SW480 (cell line): ENCODE measurements at regions not wholly inside any gene's neighbourhood (a gene's known extent, or its start where the extent isn't known, plus 50 kb on each side); places are given as distances from the start of the nearest gene placed in this dataset.
"Not testable (repeated sequence)": the region's sequence is repeated elsewhere in the genome, so short reads cannot be mapped to it uniquely, and the experiment has no call there.

Experiments
- DNase-seq: peaks from one replicate; pipeline ENCODE4 v3.0.0-alpha.2; 2016; ENCODE audit warnings: low spot score

DNA sequence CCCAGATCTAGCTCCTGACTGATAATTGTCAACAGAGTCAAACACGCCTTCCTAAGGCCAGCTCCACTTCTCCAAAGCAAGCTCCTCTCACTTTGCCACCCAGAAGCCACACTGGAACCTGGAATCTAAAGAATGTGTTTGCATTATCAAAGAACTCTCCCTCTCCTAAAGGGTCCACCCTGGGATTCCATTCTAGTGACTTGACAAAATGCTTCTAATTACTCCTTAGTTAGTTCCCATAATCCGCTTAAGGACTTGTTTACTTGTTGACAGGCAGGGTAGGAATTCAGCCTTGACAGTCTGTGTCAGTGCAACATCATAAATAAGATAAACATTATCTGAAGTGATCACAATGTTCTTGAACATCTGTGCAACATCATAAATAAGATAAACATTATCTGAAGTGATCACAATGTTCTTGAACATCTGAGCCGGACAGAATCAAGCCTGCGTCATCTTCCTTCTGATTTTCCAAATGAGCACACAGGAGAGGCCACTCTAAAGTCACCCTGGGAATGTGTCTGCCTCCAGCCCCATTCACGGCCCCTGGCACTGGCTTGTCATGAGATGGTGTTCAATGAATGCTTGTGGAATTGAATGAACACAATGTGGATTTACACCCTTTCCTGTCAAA lies 512.1 kb downstream of the IRS2 start:
- peak; percentile 75 for DNase-seq

DNA sequence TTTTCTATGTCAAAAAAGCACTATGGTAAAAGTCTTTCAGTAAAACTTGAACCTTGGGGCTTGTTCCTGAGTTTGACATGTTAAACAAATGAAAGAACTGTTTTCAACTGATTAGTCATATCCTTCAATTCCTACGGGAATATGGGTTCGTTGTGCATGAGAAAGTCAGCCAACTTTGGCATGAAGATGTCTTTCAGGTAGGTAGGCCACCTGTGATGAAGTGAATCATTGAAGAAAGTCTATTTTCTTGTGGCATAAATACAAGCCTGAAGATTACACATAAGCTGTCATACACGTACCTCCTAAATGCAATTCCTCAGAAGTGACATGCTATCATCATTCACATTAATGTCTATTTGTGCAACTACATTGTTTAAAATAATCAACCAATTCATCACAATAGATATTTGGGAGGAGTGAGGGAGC lies 513.0 kb downstream of the IRS2 start:
- DNase-seq = no peak

DNA sequence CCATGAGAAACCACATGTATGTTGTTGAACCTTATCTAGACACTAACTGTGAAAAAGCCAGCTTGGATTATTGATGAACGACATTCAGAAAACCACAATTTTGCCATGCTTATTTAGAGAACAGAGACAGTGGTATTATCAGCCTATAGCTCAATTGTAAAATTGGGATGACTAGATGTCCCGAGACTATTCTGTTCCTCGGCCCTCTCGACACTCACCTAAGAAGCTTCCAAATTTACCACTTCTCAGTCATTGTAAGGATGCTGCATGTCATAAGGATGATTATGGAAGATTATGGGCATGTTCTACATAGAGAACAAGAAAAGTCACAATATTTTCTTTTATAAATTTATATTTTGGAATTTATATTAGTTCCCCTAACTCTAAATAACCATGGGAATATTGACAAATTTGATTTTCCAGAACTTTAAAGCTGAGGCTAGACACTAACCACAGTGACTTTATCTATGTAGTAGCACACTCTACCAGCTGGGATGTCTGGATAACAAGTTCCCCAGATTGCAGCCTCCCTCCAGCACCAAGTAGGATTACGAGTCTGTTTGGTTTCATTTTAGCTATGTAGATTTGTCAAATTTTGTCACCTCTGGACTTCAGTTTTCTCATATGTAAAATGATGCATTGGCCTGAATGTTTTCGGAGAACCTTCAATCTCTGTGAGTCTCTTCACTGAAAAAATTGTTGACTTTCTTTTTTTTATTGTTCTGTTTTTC lies 513.6 kb downstream of the IRS2 start:
- no peak for DNase-seq

DNA sequence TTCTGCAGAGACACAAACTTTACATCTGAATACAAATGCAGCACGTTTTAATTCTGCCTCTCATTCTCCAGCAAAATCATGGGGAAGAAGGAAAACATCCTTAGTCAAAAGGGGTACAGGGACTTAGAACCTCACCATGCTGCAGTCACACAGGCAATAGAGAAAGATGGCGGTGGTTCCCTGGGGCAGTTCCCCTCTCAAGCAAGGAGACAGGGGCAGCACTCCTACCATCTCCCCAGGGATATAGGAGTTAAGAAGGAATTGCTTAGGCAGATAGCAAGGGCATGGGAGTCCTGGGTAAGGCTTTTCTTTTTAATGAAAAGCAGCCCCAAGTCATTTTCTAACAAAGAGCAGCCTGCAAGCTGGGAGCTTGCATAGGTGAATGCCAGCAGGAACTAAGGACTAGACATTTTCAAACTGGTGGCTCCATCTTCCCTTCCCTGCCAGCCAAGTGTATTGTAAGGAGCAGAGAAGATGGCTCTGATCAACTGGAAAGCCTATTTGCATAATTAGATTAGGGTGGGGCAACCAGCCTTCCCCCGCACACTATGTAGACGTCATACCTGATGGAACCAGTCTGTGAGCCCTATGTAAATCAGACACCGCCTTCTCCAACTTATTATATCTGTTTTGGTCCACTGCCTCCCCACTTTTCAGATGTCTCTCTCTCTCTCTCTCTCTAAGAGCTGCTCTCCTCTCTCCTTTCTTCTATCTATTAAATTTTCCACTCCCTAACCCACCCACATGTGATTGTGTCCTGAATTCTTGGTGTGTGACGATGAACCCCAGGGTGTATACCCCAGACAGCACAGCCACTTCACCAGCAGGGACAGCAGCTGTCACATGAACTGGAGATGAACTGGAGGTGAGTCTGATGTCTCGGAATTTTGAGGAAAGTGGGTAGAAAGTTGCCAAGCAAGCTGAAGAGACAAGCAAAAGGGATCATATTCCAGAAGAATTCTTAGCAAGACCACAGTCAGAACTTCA lies 514.5 kb downstream of the IRS2 start:
- DNase-seq = peak; percentile 47

DNA sequence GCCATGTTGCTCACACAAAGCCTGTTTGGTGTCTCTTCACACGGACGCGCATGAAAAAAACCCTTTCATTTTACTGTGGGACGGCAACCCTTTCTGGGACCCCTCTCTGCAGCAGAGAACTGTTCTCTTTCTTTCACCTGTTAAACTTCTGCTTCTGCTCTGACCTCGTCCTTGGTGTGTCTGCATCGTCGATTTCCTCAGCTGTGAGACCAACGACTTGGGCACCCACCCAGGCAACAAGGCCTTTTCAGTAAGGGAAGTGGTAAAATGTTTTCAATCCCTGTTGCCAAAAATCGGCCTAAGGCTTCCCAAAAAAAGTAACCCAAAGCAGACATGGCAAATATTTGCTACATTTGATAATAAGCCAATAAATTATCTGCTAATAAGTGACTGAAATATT lies 515.3 kb downstream of the IRS2 start:
- no peak for DNase-seq

DNA sequence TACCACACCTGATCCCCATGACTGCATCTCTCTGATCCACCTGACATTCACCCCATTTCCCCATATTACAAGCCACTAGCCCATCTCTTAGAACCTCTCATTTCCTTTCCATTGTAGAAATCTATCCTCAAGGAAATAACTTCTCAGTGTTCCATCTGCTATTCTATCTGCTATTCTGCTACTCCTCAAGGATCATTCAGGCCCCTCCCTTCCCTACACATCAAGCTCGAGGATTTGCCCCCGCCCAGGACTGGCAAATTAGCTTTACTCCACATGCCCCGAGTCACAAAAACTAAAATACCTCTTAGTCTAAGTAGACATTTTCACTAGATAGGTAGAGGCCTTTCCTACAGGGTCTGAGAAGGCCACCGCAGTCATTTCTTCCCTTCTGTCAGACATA lies 517.0 kb downstream of the IRS2 start:
- not testable (repeated sequence) for DNase-seq

DNA sequence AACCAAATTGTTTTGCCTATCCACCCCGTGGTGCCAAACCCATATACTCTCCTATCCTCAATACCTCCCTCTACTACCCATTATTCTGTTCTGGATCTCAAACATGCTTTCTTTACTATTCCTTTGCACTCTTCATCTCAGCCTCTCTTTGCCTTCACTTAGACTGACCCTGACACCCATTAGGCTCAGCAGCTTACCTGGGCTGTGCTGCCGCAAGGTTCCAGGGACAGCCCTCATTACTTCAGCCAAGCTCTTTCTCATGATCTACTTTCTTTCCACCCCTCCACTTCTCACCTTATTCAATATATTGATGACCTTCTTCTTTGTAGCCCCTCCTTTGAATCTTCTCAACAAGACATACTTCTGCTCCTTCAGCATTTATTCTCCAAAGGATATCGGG lies 517.9 kb downstream of the IRS2 start:
- DNase-seq = not testable (repeated sequence)

DNA sequence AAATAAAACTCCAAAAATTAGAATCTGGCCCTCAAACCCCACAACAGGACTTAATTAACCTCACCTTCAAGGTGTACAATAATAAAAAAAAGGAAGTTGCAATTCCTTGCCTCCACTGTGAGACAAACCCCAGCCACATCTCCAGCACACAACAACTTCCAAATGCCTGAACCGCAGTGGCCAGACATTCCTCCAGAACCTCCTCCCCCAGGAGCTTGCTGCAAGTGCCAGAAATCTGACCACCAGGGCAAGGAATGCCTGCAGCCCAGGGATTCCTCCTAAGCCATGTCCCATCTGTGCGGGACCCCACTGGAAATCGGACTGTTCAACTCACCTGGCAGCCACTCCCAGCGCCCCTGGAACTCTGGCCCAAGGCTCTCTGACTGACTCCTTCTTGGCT lies 519.0 kb downstream of the IRS2 start:
- DNase-seq = not testable (repeated sequence)

DNA sequence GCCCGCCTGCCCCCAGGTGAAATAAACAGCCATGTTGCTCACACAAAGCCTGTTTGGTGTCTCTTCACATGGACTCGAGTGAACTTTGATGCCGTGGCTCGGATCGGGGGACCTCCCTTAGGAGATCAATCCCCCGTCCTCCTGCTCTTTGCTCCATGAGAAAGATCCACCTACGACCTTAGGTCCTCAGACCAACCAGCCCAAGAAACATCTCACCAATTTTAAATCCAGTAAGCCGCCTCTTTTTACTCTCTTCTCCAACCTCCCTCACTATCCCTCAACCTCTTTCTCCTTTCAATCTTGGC lies 521.0 kb downstream of the IRS2 start:
- not testable (repeated sequence) for DNase-seq

DNA sequence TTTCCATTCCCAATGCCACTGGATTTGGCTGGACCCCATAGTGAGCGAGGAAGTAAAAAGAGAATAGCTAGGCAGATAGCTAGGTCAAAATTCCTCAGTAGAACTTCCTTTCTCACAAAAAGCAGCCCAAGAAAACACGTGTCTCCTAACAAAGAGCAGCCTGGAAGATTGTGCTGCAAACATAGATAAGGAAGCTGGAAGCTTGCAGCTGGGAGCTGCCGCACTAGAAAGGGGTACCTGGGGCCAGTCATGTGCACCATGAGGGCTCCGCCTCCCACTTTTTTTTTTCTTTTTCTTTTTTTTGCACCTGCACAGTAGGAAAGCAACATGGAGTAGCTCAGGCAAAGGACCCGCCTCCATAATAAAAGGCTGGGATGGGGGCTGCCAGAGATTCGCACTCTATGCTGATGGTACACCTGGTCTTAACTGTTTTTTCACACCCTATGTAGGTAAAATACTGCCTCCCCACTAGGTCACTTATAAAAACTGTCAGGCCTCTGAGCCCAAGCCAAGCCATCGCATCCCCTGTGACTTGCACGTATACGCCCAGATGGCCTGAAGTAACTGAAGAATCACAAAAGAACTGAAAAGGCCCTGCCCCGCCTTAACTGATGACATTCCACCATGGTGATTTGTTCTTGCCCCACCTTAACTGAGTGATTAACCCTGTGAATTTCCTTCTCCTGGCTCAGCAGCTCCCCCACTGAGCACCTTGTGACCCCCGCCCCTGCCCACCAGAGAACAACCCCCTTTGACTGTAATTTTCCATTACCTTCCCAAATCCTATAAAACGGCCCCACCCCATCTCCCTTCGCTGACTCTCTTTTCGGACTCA lies 521.6 kb downstream of the IRS2 start:
- DNase-seq = peak; percentile 79

DNA sequence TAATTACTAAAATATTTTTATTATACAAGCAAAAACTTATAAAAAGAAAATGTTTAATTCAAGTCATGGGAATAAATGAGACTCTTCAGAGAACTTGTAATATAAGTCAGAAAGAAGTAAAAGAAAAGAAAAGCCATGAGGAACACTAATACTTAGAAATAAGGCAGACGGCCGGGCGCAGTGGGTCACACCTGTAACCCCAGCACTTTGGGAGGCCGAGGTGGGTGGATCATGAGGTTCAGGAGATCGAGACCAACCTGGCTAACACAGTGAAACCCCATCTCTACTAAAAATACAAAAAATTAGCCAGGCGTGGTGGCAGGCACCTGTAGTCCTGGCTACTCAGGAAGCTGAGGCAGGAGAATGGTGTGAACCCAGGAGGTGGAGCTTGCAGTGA lies 528.6 kb downstream of the IRS2 start:
- not testable (repeated sequence) for DNase-seq
